ENCODE measurements at regions not wholly inside any gene's neighbourhood (a gene's known extent, or its start where the extent isn't known, plus 50 kb on each side); places are given as distances from the start of the nearest gene placed in this dataset.

- no peaks in the 10 kb centered on the region for H3K36me3 ChIP-seq (ENCODE audit: control insufficient read depth in 2 of 4, insufficient read depth in 4 of 4, low read length in 3 of 4)
- H3K56ac ChIP-seq (replicated peaks; ENCODE audit: insufficient read length, low read depth, low read length) = no peak overlapping the region
- H3K9me3 ChIP-seq (ENCODE audit: insufficient read depth in 2 of 2, low read depth in 1 of 2, low read length in 1 of 2) = peaks cover 28 to 40% of the 10 kb centered on the region in 2 experiments
- no peak overlapping the region for H3K4me3 ChIP-seq (ENCODE audit: extremely low read depth in 1 of 4, insufficient read depth in 2 of 4, low read depth in 3 of 4, low read length in 4 of 4)
- no peak overlapping the region for H3K18ac ChIP-seq (ENCODE audit: extremely low read depth, low read length)
- ChIA-PET CTCF (ENCODE audit: partially characterized antibody) (no interaction called here), POLR2A (ENCODE audit: partially characterized antibody) (no interaction called here)
- no peak overlapping the region for H3K9ac ChIP-seq (replicated peaks in 1 of 4; ENCODE audit: extremely low read depth in 1 of 4, low read depth in 3 of 4, low read length in 3 of 4)
- no peaks in the 10 kb centered on the region for H4K20me1 ChIP-seq (replicated peaks in 1 of 2; ENCODE audit: control insufficient read depth in 1 of 2, insufficient read depth in 2 of 2, low read length in 2 of 2)
- DNase-seq (ENCODE audit: low read depth in 1 of 2, low spot score in 2 of 2) = no peak
- H4K8ac ChIP-seq (ENCODE audit: extremely low read depth, insufficient read depth, low read length) = no peak overlapping the region
- H3K79me2 ChIP-seq (ENCODE audit: control insufficient read depth in 1 of 2, insufficient read depth in 2 of 2, low read length in 2 of 2) = no peaks in the 10 kb centered on the region
- no peaks in the 10 kb centered on the region for H3K4me1 ChIP-seq (replicated peaks in 1 of 4; ENCODE audit: control insufficient read depth in 3 of 4, insufficient read depth in 4 of 4, low read length in 3 of 4)
- H2BK20ac ChIP-seq (ENCODE audit: low read length) = no peak overlapping the region
- H2AFZ ChIP-seq (ENCODE audit: low read length) = no peak overlapping the region
- no peak overlapping the region for H3K14ac ChIP-seq (ENCODE audit: insufficient read length)
- no peak overlapping the region for H2AK5ac ChIP-seq (ENCODE audit: low read depth, low read length)
- H3K23ac ChIP-seq (ENCODE audit: insufficient read length) = no peak overlapping the region
- H3K79me1 ChIP-seq (ENCODE audit: low read depth, low read length) = no peaks in the 10 kb centered on the region
- no peak overlapping the region for H3K27ac ChIP-seq (ENCODE audit: low read depth, low read length)
- H4K91ac ChIP-seq (replicated peaks; ENCODE audit: insufficient read length, low read length) = no peak overlapping the region
- no peak for FAIRE-seq
- no peak overlapping the region for H2BK12ac ChIP-seq (ENCODE audit: low read depth, low read length)
- no peak overlapping the region for H3K4ac ChIP-seq (replicated peaks; ENCODE audit: insufficient read length, low read depth, low read length)
- no peak overlapping the region for H3K4me2 ChIP-seq (ENCODE audit: insufficient read depth in 1 of 2, low read depth in 2 of 2, low read length in 2 of 2)
- no peak overlapping the region for H2BK5ac ChIP-seq (ENCODE audit: low read depth, low read length)
- H4K5ac ChIP-seq (ENCODE audit: insufficient read length, low read depth, low read length) = no peak overlapping the region
- no peaks in the 10 kb centered on the region for H3K23me2 ChIP-seq (ENCODE audit: low read depth, low read length)
- TF ChIP-seq FOSL1 (IDR thresholded peaks at IDR 0.05; ENCODE audit: insufficient read depth, low read depth, low read length) = no peak
- TF ChIP-seq RBBP5 (IDR thresholded peaks at IDR 0.05; ENCODE audit: borderline replicate concordance, low read depth, low read length) = no peak
- TF ChIP-seq EGR1 (IDR thresholded peaks at IDR 0.05; ENCODE audit: borderline replicate concordance, low read depth, low read length) = no peak
- TF ChIP-seq PHF8 (conservative IDR thresholded peaks at IDR 0.05; ENCODE audit: low read depth, low read length) = no peak
- no peak for TF ChIP-seq POLR2A (IDR thresholded peaks at IDR 0.05; ENCODE audit: control extremely low read depth in 1 of 2, low read depth in 2 of 2, low read length in 2 of 2)
- no peak for TF ChIP-seq BACH1 (IDR thresholded peaks at IDR 0.05; ENCODE audit: low read length)
- TF ChIP-seq CEBPB (IDR thresholded peaks at IDR 0.05; ENCODE audit: low read depth, low read length) = no peak
- no peak for TF ChIP-seq SAP30 (IDR thresholded peaks at IDR 0.05; ENCODE audit: insufficient read depth, insufficient replicate concordance, low read length)
- TF ChIP-seq RAD21 (IDR thresholded peaks at IDR 0.05 in 1 of 2, conservative IDR thresholded peaks at IDR 0.05 in 1 of 2; ENCODE audit: low read depth in 2 of 2, low read length in 2 of 2) = no peak
- no peak for TF ChIP-seq KDM1A (IDR thresholded peaks at IDR 0.05; ENCODE audit: borderline replicate concordance, low read length)
- TF ChIP-seq EP300 (IDR thresholded peaks at IDR 0.05; ENCODE audit: borderline replicate concordance in 1 of 2, low read depth in 2 of 2, low read length in 2 of 2) = no peak
- TF ChIP-seq SIX5 (IDR thresholded peaks at IDR 0.05; ENCODE audit: low read depth, low read length) = no peak
- no peak for TF ChIP-seq HDAC6 (IDR thresholded peaks at IDR 0.05; ENCODE audit: low read depth, low read length)
- no peak for TF ChIP-seq GABPA (IDR thresholded peaks at IDR 0.05; ENCODE audit: borderline replicate concordance, insufficient read depth, low read length)
- TF ChIP-seq ASH2L (IDR thresholded peaks at IDR 0.05; ENCODE audit: low read length) = no peak
- no peak for TF ChIP-seq BRCA1 (IDR thresholded peaks at IDR 0.05; ENCODE audit: low read depth, low read length)
- TF ChIP-seq SP1 (IDR thresholded peaks at IDR 0.05; ENCODE audit: low read depth, low read length) = no peak
- no peak for TF ChIP-seq SP4 (IDR thresholded peaks at IDR 0.05; ENCODE audit: low read length)
- no peaks in the 10 kb centered on the region for H3K27me3 ChIP-seq (replicated peaks in 1 of 4; ENCODE audit: control insufficient read depth in 3 of 4, extremely low read depth in 1 of 4, insufficient read depth in 3 of 4, low read length in 3 of 4)
- no peak overlapping the region for H2BK120ac ChIP-seq (replicated peaks; ENCODE audit: low read depth, low read length)
- no peak overlapping the region for H2BK15ac ChIP-seq (ENCODE audit: low read length)
Observed at GRCh38 chr18:76750269-76750668, 72.1 kb upstream of the ZNF236 start.

All from H1 (cell line).